GM18517 (cell line): ENCODE measurements at regions not wholly inside any gene's neighbourhood (a gene's known extent, or its start where the extent isn't known, plus 50 kb on each side); places are given as distances from the start of the nearest gene placed in this dataset.

Experiments used
- ATAC-seq: cut with Tn5 transposase; IDR thresholded peaks from one replicate; pipeline ENCODE4 v1.9.1; 2021; ENCODE audit warnings: mild to moderate bottlenecking, moderate library complexity; ENCODE audit not compliant: unreplicated experiment

- no peak for ATAC-seq
Measured at GRCh38 chr11:106327637-106328036, 250.2 kb downstream of the AASDHPPT start.

GRCh38 chr11:106329273-106330018 lies 252.0 kb downstream of the AASDHPPT start:
- no peak for ATAC-seq

- ATAC-seq, result no peak
Measured at GRCh38 chr11:106331176-106331575, 253.7 kb downstream of the AASDHPPT start.

GRCh38 chr11:106333678-106334077 lies 256.2 kb downstream of the AASDHPPT start:
- ATAC-seq, result no peak

- ATAC-seq, result no peak
Measured at GRCh38 chr11:106344394-106344793, 266.9 kb downstream of the AASDHPPT start.

- ATAC-seq, result no peak
Measured at GRCh38 chr11:106344966-106345365, 267.5 kb downstream of the AASDHPPT start.

GRCh38 chr11:106353031-106353430 lies 275.6 kb downstream of the AASDHPPT start:
- ATAC-seq, result no peak

GRCh38 chr11:106369224-106369623 lies 291.8 kb downstream of the AASDHPPT start:
- ATAC-seq, result no peak

- ATAC-seq, result no peak
Measured at GRCh38 chr11:106378513-106379179, 301.2 kb downstream of the AASDHPPT start.

- ATAC-seq, result no peak
Measured at GRCh38 chr11:106379265-106379664, 301.8 kb downstream of the AASDHPPT start.

GRCh38 chr11:106379712-106380111 lies 302.2 kb downstream of the AASDHPPT start:
- no peak for ATAC-seq

GRCh38 chr11:106381895-106382294 lies 304.4 kb downstream of the AASDHPPT start:
- ATAC-seq, result no peak

- no peak for ATAC-seq
Measured at GRCh38 chr11:106384429-106384828, 307.0 kb downstream of the AASDHPPT start.

GRCh38 chr11:106386519-106386918 lies 309.1 kb downstream of the AASDHPPT start:
- no peak for ATAC-seq

- ATAC-seq, result no peak
Measured at GRCh38 chr11:106389101-106389500, 311.6 kb downstream of the AASDHPPT start.

GRCh38 chr11:106390078-106390477 lies 312.6 kb downstream of the AASDHPPT start:
- ATAC-seq, result no peak

- no peak for ATAC-seq
Measured at GRCh38 chr11:106391771-106392420, 314.4 kb downstream of the AASDHPPT start.

GRCh38 chr11:106395716-106396349 lies 318.4 kb downstream of the AASDHPPT start:
- ATAC-seq, result no peak

GRCh38 chr11:106397787-106398501 lies 320.5 kb downstream of the AASDHPPT start:
- ATAC-seq, result no peak

GRCh38 chr11:106398502-106399075 lies 321.1 kb downstream of the AASDHPPT start:
- no peak for ATAC-seq
